Right ventricle myocardium inferior (tissue), 1 donor: ENCODE measurements at regions not wholly inside any gene's neighbourhood (a gene's known extent, or its start where the extent isn't known, plus 50 kb on each side); places are given as distances from the start of the nearest gene placed in this dataset.
A peak's percentile ranks its signal among the peaks of the same experiment; 100 is the strongest.

Source experiments
- ATAC-seq: fragments of 200-7000 bp; cut with Tn5 transposase; one replicate; pipeline ENCODE4 v1.9.1; 2020; ENCODE audit warnings: mild to moderate bottlenecking, moderate library complexity
- DNase-seq: peaks from one replicate; pipeline ENCODE4 v3.0.0; 2021; ENCODE audit errors: missing footprints
- intact Hi-C: fragments of 100-400 bp; cut with DNase I; formaldehyde crosslinking; loops from one replicate; pipeline ENCODE4 v1.11.0; 2022
- donor health status: DM: no; HTN: yes; CAD: no; lungs with severe emphysema.

DNA sequence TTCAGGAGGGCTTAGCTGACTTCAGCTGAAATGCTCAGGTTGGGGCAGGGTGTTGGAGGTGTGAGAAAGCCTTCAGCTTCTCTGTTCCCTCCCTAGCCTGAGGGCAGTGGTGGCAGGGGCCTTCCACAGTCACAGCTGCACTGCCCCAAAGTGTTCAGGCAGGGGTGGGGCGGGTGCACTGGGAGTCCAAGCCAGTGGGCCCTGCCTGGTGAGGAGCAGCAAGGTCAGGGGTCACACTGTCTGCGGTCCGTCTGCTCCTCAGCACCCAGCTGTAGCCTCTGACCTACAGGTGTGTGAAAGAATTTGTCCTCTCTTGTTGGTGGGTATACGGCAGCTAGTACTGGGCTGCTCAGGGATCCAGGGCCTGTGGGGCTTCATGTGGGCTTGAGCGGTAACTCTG lies 490.4 kb upstream of the NCAM2 start:
- ATAC-seq (no peak), DNase-seq (no peak)
- intact Hi-C loops, result no loop called here

- DNase-seq, result no peak
- ATAC-seq, result no peak
- intact Hi-C loops, result no loop called here
These were observed 486.9 kb upstream of the NCAM2 start for GRCh38 chr21:20511216-20511880.

GRCh38 chr21:20515446-20515845 lies 482.8 kb upstream of the NCAM2 start:
- ATAC-seq (no peak), DNase-seq (no peak)
- intact Hi-C loops, result no loop called here

- intact Hi-C loops, result no loop called here
- ATAC-seq (no peak), DNase-seq (no peak)
These were observed 479.1 kb upstream of the NCAM2 start for GRCh38 chr21:20519076-20519475.

GRCh38 chr21:20522611-20523010 lies 475.6 kb upstream of the NCAM2 start:
- no peak for DNase-seq
- intact Hi-C loops, result no loop called here

DNA sequence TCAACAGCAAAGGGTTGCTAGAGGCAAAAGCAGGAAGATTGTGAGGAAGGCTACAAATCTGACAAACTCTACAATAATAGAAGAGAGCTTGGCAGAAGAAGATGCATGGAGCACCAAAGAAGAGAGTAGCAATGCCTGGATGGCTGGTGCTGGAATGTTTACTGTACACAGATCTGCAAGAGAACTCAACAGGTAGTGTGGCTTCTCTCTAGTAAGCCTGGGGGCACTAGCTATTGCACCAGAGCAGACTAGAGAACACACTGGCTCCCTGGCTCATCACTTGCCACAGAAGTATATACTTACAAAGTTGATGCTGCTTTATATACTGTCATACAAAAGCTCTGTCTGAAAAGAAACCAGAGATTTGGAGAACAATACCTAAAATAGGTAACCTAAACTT lies 475.0 kb upstream of the NCAM2 start:
- ATAC-seq, result no peak
- no peak for DNase-seq
- intact Hi-C loops, result no loop called here

More at GRCh38 chr21:20522611-20523010, 475.6 kb upstream of the NCAM2 start:
- no peak for ATAC-seq

DNA sequence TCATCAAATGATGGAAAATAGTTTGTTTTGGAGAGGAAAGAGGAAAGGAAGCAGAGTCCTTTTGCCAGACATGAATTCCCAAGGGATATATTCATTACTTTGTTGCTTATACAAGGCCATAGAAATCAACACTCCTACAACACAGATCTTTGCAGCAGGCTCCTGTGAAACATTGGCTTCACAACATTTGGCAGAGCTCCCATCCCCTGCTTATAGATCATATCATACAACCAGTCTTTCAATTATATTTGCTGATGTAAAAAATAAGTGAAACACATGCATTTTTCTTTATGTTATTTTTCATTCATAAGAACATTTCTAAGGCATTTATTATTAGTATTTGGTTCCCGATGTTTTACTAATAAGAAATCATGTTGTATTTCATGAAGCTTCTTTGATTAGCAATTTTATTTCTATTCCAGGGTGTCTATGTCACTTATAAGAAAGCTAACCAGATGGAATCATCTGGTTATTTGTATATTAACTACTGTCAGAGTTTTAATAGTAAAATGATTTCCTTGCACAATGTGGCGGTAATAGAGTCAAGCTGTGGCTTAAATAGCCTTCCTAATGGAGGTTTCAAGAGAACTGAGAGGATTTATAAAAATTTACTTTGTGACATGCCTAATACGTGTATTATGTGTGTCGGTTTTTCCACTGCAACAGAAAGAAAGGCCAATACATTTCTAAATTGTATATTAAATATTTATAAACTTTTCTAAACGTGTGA lies 470.3 kb upstream of the NCAM2 start:
- no peak for DNase-seq
- intact Hi-C loops, result no loop called here
- no peak for ATAC-seq

DNA sequence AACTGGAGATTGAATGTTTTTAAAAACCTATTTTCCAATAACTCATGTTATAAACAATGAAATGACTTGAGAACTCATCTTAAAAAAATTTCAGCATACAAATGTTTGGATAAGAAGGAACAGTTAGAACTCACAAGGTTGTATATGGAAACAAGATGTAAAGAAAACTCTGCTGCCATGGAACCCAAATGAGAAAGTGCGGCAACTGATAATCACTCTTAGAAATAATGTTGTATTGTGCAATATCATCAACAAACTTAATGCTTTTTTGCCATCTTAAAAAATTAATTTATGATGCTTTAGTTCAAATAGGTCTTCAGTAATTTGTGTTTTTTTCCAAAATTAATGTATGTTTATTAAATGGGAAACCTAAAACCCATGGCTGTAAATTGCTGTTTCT lies 461.1 kb upstream of the NCAM2 start:
- no peak for ATAC-seq
- no peak for DNase-seq
- intact Hi-C loops, result no loop called here

DNA sequence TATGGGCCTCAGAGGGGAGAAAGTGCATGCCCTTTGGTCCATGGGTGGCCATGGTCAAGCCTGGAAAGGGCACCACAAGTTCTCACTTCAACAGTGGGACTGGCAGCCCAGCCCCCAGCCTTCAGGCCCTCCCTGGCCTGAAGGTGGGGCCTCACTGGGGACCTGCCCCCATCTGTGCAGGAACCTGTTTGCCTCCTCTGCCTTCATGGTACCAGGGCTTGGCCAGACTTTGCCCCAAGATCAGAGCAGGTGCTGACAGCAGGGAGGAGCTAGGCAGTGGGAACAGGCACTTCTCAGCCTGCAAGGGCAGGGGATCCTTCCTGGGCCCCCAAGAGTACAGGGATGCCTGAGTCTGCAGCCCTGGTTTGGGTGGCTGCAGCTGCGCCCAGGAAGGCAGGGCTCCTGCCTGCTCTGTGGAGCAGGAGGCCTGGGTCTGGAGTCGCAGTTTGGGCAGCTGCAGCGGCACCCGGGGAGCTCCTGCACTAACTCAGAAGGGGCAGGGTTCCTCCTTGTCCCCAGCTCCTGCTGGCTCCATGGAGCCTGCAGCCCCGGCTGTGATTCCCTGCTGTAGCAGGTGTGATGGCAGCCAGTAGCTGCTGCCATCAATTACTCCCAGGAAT lies 460.1 kb upstream of the NCAM2 start:
- intact Hi-C loops, result no loop called here
- no peak for ATAC-seq
- DNase-seq, result no peak

- ATAC-seq (no peak), DNase-seq (no peak)
- intact Hi-C loops, result no loop called here
These were observed 452.8 kb upstream of the NCAM2 start for GRCh38 chr21:20545454-20545853.

GRCh38 chr21:20551939-20552338 lies 446.3 kb upstream of the NCAM2 start:
- intact Hi-C loops, result no loop called here
- DNase-seq, result no peak
- no peak for ATAC-seq

DNA sequence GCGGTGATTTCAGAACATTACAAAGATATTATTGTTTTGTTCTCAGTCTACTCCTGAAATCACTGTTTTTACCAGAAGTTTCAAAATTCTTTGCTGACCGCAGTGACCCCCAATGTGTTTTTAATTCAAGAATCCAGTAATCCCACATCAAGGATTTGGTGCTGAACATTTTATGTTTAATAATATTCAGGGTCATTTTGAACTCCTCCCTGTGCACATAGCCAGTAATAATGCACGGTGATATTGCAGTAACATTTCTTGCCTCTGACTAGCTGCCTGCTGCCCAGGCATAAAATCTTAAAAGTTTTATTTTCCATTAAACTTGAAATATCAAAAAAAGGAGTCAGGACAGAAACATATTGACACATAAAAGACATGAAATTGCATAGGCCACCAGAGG lies 443.4 kb upstream of the NCAM2 start:
- ATAC-seq (no peak), DNase-seq (no peak)
- intact Hi-C loops, result no loop called here

DNA sequence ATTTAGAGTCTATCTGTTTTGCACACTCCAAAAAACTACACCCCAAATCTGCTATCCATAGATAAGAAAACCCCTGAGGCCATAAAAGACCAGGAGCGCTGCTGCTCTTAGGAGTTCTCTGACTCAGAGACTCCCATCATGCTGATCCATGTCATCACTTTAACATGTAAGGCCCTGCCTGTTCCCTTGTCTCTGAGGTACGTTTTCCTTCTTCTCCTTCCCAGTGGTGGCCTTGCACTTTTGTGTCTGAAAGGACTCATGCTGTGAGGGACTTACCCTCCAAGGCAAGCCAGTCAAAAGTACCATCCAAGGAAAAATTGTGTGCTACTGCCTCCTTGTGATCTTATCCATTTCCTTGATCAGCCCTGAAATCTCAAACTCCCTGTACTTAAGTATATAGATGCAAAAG lies 427.4 kb upstream of the NCAM2 start:
- no peak for DNase-seq
- intact Hi-C loops, result no loop called here
- no peak for ATAC-seq

DNA sequence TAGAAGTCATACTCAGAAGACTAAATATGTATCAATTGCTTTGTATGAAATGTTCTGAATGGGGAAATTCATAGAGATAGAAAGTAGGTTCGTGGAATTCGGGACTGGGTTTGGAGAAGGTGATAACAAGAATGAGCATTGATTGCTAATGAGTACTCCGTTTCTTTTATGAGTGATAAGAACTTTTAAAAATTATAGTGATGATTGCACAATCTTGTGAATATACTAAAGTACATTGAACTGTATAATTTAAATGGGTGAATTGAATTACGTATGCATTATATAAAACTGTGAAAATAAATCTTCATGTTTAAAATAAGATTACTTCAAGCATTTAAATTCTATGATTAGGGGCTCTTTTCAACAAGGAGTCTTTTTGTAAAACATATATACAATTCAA lies 425.6 kb upstream of the NCAM2 start:
- no peak for ATAC-seq
- intact Hi-C loops, result no loop called here
- DNase-seq, result no peak

- ATAC-seq (no peak), DNase-seq (no peak)
These were observed 416.8 kb upstream of the NCAM2 start for GRCh38 chr21:20581361-20581760.

GRCh38 chr21:20591284-20591683 lies 406.9 kb upstream of the NCAM2 start:
- DNase-seq (no peak), ATAC-seq (no peak)
- intact Hi-C loops, result no loop called here

More at GRCh38 chr21:20581361-20581760, 416.8 kb upstream of the NCAM2 start:
- intact Hi-C loops, result no loop called here

GRCh38 chr21:20592463-20592862 lies 405.7 kb upstream of the NCAM2 start:
- intact Hi-C loops, result no loop called here
- ATAC-seq (no peak), DNase-seq (no peak)

DNA sequence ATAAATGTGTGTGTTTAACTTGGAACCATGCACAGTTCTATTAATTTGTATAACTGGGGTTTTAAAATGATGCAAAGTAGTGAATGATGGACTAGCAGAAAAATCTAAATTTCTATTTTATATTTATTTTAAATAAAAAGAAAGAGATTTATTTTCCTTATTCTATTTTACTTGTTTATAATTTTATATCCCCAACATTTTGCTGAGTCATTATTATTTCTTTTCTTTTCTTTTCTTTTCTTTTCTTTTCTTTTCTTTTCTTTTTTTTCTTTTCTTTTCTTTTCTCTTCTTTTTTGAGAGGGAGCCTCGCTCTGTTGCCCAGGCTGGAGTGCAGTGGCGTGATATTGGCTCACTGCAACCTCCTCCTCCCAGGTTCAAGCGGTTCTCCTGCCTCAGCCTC lies 395.0 kb upstream of the NCAM2 start:
- DNase-seq, result no peak
- intact Hi-C loops, result no loop called here
- no peak for ATAC-seq

GRCh38 chr21:20611008-20611407 lies 387.2 kb upstream of the NCAM2 start:
- ATAC-seq (no peak), DNase-seq (no peak)
- intact Hi-C loops, result no loop called here

DNA sequence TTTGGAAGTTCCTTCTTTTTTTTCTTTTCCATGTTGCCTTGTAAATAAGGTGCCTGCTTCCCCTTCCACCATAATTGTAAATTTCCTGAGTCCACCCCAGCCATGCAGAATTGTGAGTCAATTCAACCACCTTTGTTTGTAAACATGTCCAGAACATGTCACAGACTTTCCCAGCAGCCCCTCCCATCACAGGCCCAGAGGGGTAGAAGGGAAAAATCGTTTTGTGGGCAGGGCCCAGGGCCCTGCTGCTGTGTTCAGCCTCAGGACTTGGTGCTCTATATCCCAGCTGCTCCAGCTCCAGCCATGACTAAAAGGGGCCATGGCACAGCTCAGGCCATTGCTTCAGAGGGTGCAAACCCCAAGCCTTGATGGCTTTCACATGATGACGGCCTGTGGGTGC lies 384.6 kb upstream of the NCAM2 start:
- ATAC-seq (no peak), DNase-seq (peak; percentile 25)
- intact Hi-C loops, result no loop called here
